ENCODE measurements at regions not wholly inside any gene's neighbourhood (a gene's known extent, or its start where the extent isn't known, plus 50 kb on each side); places are given as distances from the start of the nearest gene placed in this dataset.

- no peaks in the 10 kb centered on the region for H3K36me3 ChIP-seq (ENCODE audit: insufficient read depth, low read length)
- H3K9me2 ChIP-seq (ENCODE audit: low read depth, low read length) = no peaks in the 10 kb centered on the region
- no peak overlapping the region for H3K9ac ChIP-seq (ENCODE audit: low read length)
- no peaks in the 10 kb centered on the region for H3F3A ChIP-seq (ENCODE audit: insufficient read depth, low read length)
- no peaks in the 10 kb centered on the region for H4K20me1 ChIP-seq (ENCODE audit: insufficient read depth, low read length)
- H3K79me2 ChIP-seq (ENCODE audit: insufficient read depth, low read length) = no peaks in the 10 kb centered on the region
- no peak overlapping the region for H3K4me3 ChIP-seq (ENCODE audit: low read depth, low read length, poor library complexity, severe bottlenecking)
- no peak overlapping the region for H2AFZ ChIP-seq (ENCODE audit: low read length)
- H3K9me3 ChIP-seq (ENCODE audit: low read length) = no peaks in the 10 kb centered on the region
- H3K27me3 ChIP-seq (ENCODE audit: insufficient read depth, low read length) = no peaks in the 10 kb centered on the region
- H3K4me1 ChIP-seq (ENCODE audit: insufficient read depth, low read length, severe bottlenecking) = no peaks in the 10 kb centered on the region
- H3K27ac ChIP-seq (ENCODE audit: low read depth, low read length, poor library complexity, severe bottlenecking) = no peak overlapping the region
- no peak overlapping the region for H3K4me2 ChIP-seq (ENCODE audit: low read length)
- TF ChIP-seq EZH2 (IDR thresholded peaks at IDR 0.05; ENCODE audit: borderline replicate concordance, low read length) = no peak
- no peak for TF ChIP-seq CTCF (IDR thresholded peaks at IDR 0.05; ENCODE audit: low read length)
These were observed 50.3 kb upstream of the MAGI3 start for GRCh38 chr1:113340038-113340437.

Measured in OCI-LY1 (cell line).